ENCODE measurements at regions not wholly inside any gene's neighbourhood (a gene's known extent, or its start where the extent isn't known, plus 50 kb on each side); places are given as distances from the start of the nearest gene placed in this dataset.

DNA sequence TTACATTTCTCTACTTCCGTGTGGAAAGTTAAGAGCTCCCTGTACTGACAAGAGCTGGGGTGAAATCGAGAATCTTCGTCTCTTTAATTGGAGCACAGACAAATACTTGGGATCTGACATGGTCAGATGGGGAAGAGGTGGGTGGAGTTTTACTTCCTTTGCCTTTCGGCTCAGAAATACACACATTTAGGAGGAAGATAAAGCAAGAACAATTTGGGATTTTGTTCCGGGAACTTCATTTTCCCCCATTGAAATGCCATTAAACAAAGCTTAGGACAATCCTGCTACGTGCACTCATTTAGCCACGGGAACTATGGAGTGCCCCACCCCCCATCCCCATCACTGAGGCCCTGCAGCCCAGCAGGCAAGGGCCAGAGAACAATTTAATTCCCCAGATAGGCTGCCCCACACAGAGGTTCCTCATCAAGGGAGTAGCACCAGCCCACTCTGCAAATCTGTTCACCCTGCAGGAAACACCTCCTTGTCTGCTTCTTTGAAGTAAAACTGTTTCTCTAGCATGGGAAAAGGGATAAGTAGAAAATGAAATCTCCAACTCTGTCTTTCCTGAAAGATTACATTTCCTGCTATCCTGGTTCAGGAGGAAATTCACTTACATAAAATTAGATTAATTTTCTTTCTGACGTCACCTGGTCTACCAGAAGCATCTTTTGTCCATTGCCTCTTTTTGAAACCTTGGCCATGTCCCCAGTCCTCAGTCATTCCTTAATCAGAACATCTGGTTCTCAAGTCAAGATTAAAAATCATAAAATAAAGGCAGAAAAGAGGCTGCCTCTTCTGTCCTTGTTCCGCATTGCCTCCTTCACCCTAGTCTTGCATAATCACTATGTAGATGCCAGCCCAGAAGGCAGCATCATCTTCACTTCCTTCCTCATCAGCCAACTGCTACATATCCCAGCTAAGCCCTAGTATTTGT is 206.4 kb downstream of the ENC1 start:
- H3K4me3 ChIP-seq (ENCODE audit: low read length): peak overlapping the region; percentile 28
- TF ChIP-seq, protein P1, sequence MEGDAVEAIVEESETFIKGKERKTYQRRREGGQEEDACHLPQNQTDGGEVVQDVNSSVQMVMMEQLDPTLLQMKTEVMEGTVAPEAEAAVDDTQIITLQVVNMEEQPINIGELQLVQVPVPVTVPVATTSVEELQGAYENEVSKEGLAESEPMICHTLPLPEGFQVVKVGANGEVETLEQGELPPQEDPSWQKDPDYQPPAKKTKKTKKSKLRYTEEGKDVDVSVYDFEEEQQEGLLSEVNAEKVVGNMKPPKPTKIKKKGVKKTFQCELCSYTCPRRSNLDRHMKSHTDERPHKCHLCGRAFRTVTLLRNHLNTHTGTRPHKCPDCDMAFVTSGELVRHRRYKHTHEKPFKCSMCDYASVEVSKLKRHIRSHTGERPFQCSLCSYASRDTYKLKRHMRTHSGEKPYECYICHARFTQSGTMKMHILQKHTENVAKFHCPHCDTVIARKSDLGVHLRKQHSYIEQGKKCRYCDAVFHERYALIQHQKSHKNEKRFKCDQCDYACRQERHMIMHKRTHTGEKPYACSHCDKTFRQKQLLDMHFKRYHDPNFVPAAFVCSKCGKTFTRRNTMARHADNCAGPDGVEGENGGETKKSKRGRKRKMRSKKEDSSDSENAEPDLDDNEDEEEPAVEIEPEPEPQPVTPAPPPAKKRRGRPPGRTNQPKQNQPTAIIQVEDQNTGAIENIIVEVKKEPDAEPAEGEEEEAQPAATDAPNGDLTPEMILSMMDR (conservative IDR thresholded peaks at IDR 0.05; ENCODE audit: low read depth, low read length): no peak
- no peak for DNase-seq (ENCODE audit: low read depth)

DNA sequence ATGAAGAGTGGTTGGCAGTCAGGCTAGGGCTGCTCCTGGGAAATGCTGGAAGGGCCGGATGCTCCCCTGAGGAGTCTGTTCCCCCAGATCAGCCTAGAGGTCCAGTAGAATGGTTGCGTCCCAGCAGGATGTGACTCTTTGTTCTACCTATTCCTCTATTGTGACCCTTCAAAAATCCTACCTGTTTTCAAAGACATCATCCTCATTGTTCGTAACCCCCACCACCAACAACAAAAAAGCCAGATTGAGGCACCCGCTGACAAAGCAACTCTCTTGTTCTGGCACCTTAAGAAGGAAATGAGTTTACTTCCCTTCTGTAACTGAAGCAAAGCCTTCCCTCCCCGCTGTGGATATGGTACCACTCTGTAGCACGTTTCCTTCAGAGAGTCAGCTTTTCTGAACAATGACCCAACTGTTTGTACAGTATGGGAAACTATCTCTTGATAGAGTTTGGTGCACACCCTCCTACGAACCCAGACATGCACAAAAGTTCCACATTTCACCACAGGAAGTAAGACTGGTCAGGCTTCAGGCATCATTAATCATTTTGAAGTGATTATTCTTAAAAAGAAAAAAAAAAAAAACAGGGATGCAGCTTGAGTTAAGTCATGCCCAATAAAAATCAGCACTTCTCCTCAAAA is 207.2 kb downstream of the ENC1 start:
- no peak overlapping the region for H3K4me3 ChIP-seq (ENCODE audit: low read length)
- TF ChIP-seq, protein P1 (conservative IDR thresholded peaks at IDR 0.05; ENCODE audit: low read depth, low read length): no peak
- no peak for DNase-seq (ENCODE audit: low read depth)

DNA sequence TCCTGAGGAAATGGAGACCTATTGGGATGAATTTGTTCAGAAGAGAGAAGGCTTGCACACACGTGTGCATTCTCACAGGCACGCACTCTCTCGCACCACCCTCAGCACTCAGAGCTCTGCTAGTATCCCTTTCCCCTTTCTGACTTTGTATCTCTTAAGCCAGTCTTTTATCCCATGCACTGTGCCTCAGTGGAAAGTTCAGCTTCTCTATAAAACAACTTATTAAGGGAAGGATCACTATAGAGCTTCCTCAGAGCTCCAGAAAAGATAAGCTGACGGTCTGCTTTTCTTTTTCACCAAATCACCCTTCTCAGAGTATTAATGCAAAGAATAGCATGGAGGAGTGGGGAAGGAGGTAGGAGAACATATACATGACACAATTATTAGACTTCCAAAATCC is 207.8 kb downstream of the ENC1 start:
- TF ChIP-seq, protein P1 (conservative IDR thresholded peaks at IDR 0.05; ENCODE audit: low read depth, low read length): no peak
- DNase-seq (ENCODE audit: low read depth): no peak
- H3K4me3 ChIP-seq (ENCODE audit: low read length): no peak overlapping the region

DNA sequence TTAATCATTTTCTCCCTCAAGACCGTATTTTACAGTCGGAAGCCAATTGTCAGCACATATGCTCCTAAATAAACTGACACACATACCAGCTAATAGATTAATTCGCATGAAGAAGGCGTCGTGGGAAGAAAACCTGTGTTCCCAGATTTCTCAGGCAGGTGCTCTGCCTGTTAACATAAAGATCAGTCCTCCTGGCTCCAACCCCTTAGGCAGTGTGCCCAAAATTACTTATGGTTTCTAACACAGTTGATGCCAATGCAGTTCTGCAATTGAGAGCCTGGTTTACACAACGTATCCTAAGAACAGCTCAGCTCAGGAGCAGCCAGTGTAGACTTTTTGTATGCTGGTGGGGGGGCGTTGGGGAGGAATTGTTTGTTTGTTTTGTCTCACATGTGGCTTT is 208.3 kb downstream of the ENC1 start:
- H3K4me3 ChIP-seq (ENCODE audit: low read length): no peak overlapping the region
- TF ChIP-seq, protein P1 (conservative IDR thresholded peaks at IDR 0.05; ENCODE audit: low read depth, low read length): no peak
- no peak for DNase-seq (ENCODE audit: low read depth)

DNA sequence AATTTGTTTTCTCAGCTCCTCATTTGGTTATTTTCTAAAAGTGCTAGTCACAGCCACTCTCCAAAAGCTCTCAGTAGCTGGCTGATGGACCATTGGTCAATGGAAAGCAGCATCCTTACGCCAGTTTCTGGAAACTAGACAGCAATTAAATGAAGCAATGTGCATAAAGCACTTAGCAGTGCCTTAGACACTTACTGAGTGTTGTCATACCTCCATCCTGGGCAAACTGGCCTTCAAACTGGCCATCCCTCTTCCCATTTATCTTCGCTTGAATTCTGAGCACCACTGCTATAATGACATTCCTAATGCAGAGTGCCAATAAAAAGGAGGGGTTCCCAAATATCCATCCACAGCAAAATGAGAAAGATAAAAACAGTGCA is 209.2 kb downstream of the ENC1 start:
- TF ChIP-seq, protein P1 (conservative IDR thresholded peaks at IDR 0.05; ENCODE audit: low read depth, low read length): no peak
- no peak for DNase-seq (ENCODE audit: low read depth)
- no peak overlapping the region for H3K4me3 ChIP-seq (ENCODE audit: low read length)

DNA sequence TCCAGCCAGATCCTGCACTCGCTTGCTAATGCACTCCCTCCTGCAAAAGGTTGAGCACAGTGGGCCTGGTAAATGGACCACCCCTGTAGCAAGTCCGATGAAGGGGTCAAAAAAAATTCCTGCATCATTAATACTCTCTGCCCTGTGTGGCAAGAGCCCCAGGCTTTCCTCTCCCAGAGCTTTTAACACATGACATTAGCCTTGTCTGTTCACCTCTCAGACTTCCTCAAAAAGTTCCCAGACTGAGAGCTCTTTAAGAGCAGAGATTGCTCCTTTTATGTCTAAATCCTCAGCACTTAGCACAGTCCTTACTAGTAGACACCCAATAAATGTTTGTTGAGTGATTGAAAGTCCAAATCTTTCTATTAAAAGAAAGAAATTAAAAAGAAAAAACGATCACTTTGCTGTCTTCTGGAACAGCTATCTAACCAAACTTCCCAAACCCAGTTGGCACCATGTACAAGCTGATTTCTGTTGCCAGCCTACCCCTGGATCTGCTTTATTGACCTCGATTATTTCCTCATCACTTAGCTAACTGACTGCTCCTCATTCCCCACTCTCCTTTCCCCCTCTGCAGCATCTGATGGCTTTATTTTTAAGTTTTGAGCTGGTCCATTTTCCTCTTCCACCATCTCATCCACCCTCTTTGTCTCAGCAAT is 209.8 kb downstream of the ENC1 start:
- DNase-seq (ENCODE audit: low read depth): no peak
- no peak overlapping the region for H3K4me3 ChIP-seq (ENCODE audit: low read length)
- TF ChIP-seq, protein P1 (conservative IDR thresholded peaks at IDR 0.05; ENCODE audit: low read depth, low read length): no peak
